Adrenal gland (tissue), 9 donors: ENCODE measurements at regions not wholly inside any gene's neighbourhood (a gene's known extent, or its start where the extent isn't known, plus 50 kb on each side); places are given as distances from the start of the nearest gene placed in this dataset.

Experiments used
- DNase-seq, 7 donors: peaks; one replicate each; pipeline ENCODE4 v3.0.0-alpha.2; 2019 to 2020
- H3K27ac ChIP-seq, 5 donors: fragments of 200-600 bp; sonication (generic) in 4 of 5; 1 replicate in 3 of 5; 2 replicates in 2 of 5; pipeline versions ENCODE4 v1.5.1 to v1.8.0; 2016 to 2020; ENCODE audit warnings: mild to moderate bottlenecking in 1 of 5
- H3K27me3 ChIP-seq: fragments of 200-600 bp; 2 replicates; pipeline ENCODE4 v1.8.0; 2021
- H3K36me3 ChIP-seq, 2 donors: fragments of 200-600 bp; replicated peaks in 1 of 2; 1 replicate in 1 of 2; 2 replicates in 1 of 2; pipeline versions ENCODE4 v1.5.1 to v1.8.0; 2018 to 2022
- H3K4me1 ChIP-seq, 2 donors: fragments of 200-600 bp; replicated peaks in 1 of 2; 1 replicate in 1 of 2; 2 replicates in 1 of 2; pipeline versions ENCODE4 v1.5.1 to v1.8.0; 2018 to 2021
- H3K4me3 ChIP-seq, 4 donors: fragments of 200-600 bp; sonication (generic) in 3 of 4; one replicate each; pipeline ENCODE4 v1.5.1; 2016 to 2018
- H3K9me3 ChIP-seq, 3 donors: fragments of 200-600 bp; sonication (generic) in 1 of 3; replicated peaks in 1 of 3; 1 replicate in 2 of 3; 2 replicates in 1 of 3; pipeline versions ENCODE4 v1.5.1 to v1.8.0; 2016 to 2021
- POLR2A ChIP-seq, 2 donors: fragments of 450-650 bp; IDR thresholded peaks; one replicate each; pipeline ENCODE4 v1.6.1; 2017; ENCODE audit warnings: antibody characterized with exemption in 2 of 2, mild to moderate bottlenecking in 2 of 2, moderate library complexity in 1 of 2
- WGBS, 4 donors: extraction: QIAGEN DNeasy Blood & Tissue Kit in 2 of 4; methylation state at CpG; one replicate each; pipeline versions ENCODE4 v1.1.5 to v1.1.7; 2013 to 2017; 5-methylcytosine and 5-hydroxymethylcytosine counted together
- intact Hi-C, 2 donors: fragments of 100-400 bp; cut with DNase I; formaldehyde crosslinking; loops; one replicate each; pipeline versions ENCODE4 v1.14.1 to v1.15.0; 2022 to 2023
- TF ChIP-seq, protein P1 (sequence below), 6 experiments: fragments of 450-650 bp in 4 of 6; fragments of 200-600 bp in 2 of 6; sonication (generic) in 1 of 6; IDR thresholded peaks; 1 replicate in 5 of 6; 2 replicates in 1 of 6; pipeline versions ENCODE4 v1.5.1 to v1.8.0; 2016 to 2021; ENCODE audit warnings: antibody characterized with exemption in 6 of 6, mild to moderate bottlenecking in 2 of 6, moderate library complexity in 1 of 6
- donor health status: healthy with polysubstance abuse.
- donor health status: Bipolar disorder and iron deficiency.
- donor health status: DM: yes; HTN: yes; CAD: no.
- donor health status: DM: no; HTN: no; CAD: no.
- donor health status: DM: no; HTN: no; CAD: no.

DNA sequence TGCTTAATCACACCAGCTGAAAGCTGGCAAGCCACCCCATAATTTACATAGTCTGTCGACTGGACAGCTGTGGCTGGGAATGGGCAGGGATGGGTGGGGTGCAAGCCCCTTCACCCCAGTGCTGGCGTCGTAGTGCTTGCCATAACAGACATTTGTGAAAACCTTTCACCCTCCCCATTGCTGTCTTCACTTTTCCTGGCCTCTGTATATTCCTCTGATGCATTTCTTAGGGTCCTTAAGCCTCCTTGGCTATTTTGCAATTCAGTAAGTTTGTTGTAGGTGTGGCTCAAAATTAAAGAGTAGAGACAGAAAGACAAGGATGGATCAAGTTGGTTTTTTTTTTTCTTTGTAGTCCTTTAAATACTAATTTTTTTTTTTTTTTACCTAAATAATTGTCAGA is 383.3 kb upstream of the MCTP2 start:
- Histone ChIP-seq H3K27me3 (no peaks in the 10 kb centered on the region), H3K9me3 (no peaks in the 10 kb centered on the region), H3K36me3 (no peaks in the 10 kb centered on the region), H3K4me3 (no peak overlapping the region), H3K4me1 (no peaks in the 10 kb centered on the region), H3K27ac (no peak overlapping the region)
- no peak for DNase-seq
- WGBS, 4 donors = 68 to 85% (median 69%) methylated on average over 3 of the region's 3 CpGs
- intact Hi-C loops = no loop called here
- TF ChIP-seq, protein P1, sequence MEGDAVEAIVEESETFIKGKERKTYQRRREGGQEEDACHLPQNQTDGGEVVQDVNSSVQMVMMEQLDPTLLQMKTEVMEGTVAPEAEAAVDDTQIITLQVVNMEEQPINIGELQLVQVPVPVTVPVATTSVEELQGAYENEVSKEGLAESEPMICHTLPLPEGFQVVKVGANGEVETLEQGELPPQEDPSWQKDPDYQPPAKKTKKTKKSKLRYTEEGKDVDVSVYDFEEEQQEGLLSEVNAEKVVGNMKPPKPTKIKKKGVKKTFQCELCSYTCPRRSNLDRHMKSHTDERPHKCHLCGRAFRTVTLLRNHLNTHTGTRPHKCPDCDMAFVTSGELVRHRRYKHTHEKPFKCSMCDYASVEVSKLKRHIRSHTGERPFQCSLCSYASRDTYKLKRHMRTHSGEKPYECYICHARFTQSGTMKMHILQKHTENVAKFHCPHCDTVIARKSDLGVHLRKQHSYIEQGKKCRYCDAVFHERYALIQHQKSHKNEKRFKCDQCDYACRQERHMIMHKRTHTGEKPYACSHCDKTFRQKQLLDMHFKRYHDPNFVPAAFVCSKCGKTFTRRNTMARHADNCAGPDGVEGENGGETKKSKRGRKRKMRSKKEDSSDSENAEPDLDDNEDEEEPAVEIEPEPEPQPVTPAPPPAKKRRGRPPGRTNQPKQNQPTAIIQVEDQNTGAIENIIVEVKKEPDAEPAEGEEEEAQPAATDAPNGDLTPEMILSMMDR (IDR thresholded peaks at IDR 0.05) = no peak
- no peak for TF ChIP-seq POLR2A (IDR thresholded peaks at IDR 0.05)

GRCh38 chr15:93846148-93846547 is 385.2 kb upstream of the MCTP2 start:
- no peak overlapping the region for H3K27ac ChIP-seq
- DNase-seq = no peak
- WGBS, 4 donors = 83 to 91% (median 88%) methylated on average over 9 of the region's 9 CpGs
- no peaks in the 10 kb centered on the region for H3K36me3 ChIP-seq
- H3K27me3 ChIP-seq = no peaks in the 10 kb centered on the region
- intact Hi-C loops = no loop called here
- TF ChIP-seq, protein P1 (IDR thresholded peaks at IDR 0.05) = no peak
- no peak for TF ChIP-seq POLR2A (IDR thresholded peaks at IDR 0.05)
- H3K4me3 ChIP-seq = no peak overlapping the region
- no peaks in the 10 kb centered on the region for H3K4me1 ChIP-seq
- no peaks in the 10 kb centered on the region for H3K9me3 ChIP-seq

- TF ChIP-seq POLR2A (IDR thresholded peaks at IDR 0.05) = no peak
- TF ChIP-seq, protein P1 (IDR thresholded peaks at IDR 0.05) = no peak
- intact Hi-C loops = no loop called here
- no peaks in the 10 kb centered on the region for H3K27me3 ChIP-seq
- H3K4me1 ChIP-seq = no peaks in the 10 kb centered on the region
- 77 to 93% (median 86%) methylated on average over 3 of the region's 3 CpGs for WGBS, 4 donors
- H3K9me3 ChIP-seq = no peaks in the 10 kb centered on the region
- DNase-seq = no peak
- H3K27ac ChIP-seq = no peak overlapping the region
- H3K4me3 ChIP-seq = no peak overlapping the region
- no peaks in the 10 kb centered on the region for H3K36me3 ChIP-seq
Observed at GRCh38 chr15:93837450-93837849, 393.9 kb upstream of the MCTP2 start.

- Histone ChIP-seq H3K4me3 (no peak overlapping the region), H3K36me3 (no peaks in the 10 kb centered on the region), H3K27ac (no peak overlapping the region), H3K4me1 (no peaks in the 10 kb centered on the region), H3K27me3 (no peaks in the 10 kb centered on the region), H3K9me3 (no peaks in the 10 kb centered on the region)
- intact Hi-C loops = no loop called here
- 59 to 85% (median 73%) methylated on average over 2 of the region's 2 CpGs for WGBS, 4 donors
- TF ChIP-seq POLR2A (IDR thresholded peaks at IDR 0.05) = no peak
- TF ChIP-seq, protein P1 (IDR thresholded peaks at IDR 0.05) = no peak
- no peak for DNase-seq
Observed at GRCh38 chr15:93835344-93835743, 396.0 kb upstream of the MCTP2 start.
